ENCODE measurements at regions not wholly inside any gene's neighbourhood (a gene's known extent, or its start where the extent isn't known, plus 50 kb on each side); places are given as distances from the start of the nearest gene placed in this dataset.

- TF ChIP-seq, protein P1, sequence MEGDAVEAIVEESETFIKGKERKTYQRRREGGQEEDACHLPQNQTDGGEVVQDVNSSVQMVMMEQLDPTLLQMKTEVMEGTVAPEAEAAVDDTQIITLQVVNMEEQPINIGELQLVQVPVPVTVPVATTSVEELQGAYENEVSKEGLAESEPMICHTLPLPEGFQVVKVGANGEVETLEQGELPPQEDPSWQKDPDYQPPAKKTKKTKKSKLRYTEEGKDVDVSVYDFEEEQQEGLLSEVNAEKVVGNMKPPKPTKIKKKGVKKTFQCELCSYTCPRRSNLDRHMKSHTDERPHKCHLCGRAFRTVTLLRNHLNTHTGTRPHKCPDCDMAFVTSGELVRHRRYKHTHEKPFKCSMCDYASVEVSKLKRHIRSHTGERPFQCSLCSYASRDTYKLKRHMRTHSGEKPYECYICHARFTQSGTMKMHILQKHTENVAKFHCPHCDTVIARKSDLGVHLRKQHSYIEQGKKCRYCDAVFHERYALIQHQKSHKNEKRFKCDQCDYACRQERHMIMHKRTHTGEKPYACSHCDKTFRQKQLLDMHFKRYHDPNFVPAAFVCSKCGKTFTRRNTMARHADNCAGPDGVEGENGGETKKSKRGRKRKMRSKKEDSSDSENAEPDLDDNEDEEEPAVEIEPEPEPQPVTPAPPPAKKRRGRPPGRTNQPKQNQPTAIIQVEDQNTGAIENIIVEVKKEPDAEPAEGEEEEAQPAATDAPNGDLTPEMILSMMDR (IDR thresholded peaks at IDR 0.05 in 4 of 5, conservative IDR thresholded peaks at IDR 0.05 in 1 of 5), result no peak
- no peak for TF ChIP-seq POLR2A (IDR thresholded peaks at IDR 0.05)
Observed at GRCh38 chr12:127787544-127787943, 479.4 kb upstream of the TMEM132C start.

Measured in gastrocnemius medialis (tissue), 4 donors.